ENCODE measurements at regions not wholly inside any gene's neighbourhood (a gene's known extent, or its start where the extent isn't known, plus 50 kb on each side); places are given as distances from the start of the nearest gene placed in this dataset.

- TF ChIP-seq REST (IDR thresholded peaks at IDR 0.05) (no peak), EP300 (IDR thresholded peaks at IDR 0.05) (no peak), POLR2A (IDR thresholded peaks at IDR 0.05; ENCODE audit: low read length) (no peak), NFE2L2 (conservative IDR thresholded peaks at IDR 0.05; ENCODE audit: low read length) (no peak), NPAS2 (CRISPR knock-in tag; IDR thresholded peaks at IDR 0.05; ENCODE audit: borderline replicate concordance) (no peak), CTCF (IDR thresholded peaks at IDR 0.05) (no peak), MYC (IDR thresholded peaks at IDR 0.05; ENCODE audit: borderline replicate concordance, low read length) (no peak), CEBPB (IDR thresholded peaks at IDR 0.05) (no peak), SMC3 (IDR thresholded peaks at IDR 0.05) (no peak), RFX5 (IDR thresholded peaks at IDR 0.05) (no peak), HOXA7 (CRISPR knock-in tag; IDR thresholded peaks at IDR 0.05) (no peak)
Measured at GRCh38 chr2:40955042-40955441, 503.2 kb upstream of the SLC8A1 start.

All from A549 (cell line).